ENCODE measurements at regions not wholly inside any gene's neighbourhood (a gene's known extent, or its start where the extent isn't known, plus 50 kb on each side); places are given as distances from the start of the nearest gene placed in this dataset.

DNA sequence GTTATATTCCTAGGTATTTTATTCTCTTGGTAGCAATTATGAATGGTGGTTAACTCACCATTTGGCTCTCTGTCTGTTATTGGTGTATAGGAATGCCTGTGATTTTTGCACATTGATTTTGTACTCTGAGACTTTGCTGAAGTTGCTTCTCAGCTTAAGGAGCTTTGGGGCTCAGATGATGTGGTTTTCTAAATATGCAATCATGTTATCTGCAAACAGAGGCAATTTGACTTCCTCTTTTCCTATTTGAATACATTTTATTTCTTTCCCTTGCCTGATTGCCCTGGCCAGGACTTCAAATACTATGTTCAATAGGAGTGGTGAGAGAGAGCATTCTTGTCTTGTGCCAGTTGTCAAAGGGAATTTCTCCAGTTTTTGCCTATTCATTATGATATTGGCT lies 310.9 kb upstream of the RBMY1B start:
- TF ChIP-seq CTCF (IDR thresholded peaks at IDR 0.05): no peak
- TF ChIP-seq POLR2A (IDR thresholded peaks at IDR 0.05): no peak
